ENCODE measurements at regions not wholly inside any gene's neighbourhood (a gene's known extent, or its start where the extent isn't known, plus 50 kb on each side); places are given as distances from the start of the nearest gene placed in this dataset.
"Not testable (repeated sequence)": the region's sequence is repeated elsewhere in the genome, so short reads cannot be mapped to it uniquely, and the experiment has no call there.

DNA sequence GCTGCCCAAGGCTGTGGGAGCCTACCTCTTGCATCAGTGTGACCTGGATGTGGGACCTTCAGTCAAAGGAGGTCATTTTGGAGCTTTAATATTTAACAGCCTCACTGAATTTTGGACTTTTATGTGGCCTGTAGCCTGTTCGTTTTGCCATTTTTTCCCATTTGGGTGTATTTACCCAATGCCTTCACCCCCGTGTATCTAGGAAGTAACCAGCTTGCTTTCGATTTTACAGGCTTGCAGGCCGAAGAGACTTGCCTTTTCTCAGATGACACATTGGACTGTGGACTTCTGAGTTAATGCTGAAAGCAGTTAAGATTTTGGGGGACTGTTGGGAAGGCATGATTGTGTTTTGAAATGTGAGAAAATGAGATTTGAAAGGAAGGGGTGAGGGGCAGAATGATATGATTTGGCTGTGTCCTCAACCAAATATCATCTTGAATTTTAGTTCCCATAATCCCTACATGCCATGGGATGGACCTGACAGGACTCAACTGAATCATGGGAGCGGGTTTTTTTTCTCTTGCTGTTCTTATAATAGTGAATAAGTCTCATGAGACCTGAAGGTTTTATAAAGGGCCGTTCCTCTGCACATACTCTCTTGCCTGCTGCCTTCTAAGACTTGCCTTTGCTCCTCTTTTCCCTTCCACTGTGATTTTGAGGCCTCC lies 324.6 kb downstream of the UBE2NL start:
- TF ChIP-seq CTCF (IDR thresholded peaks at IDR 0.05; ENCODE audit: low read length); EZH2 (optimal IDR thresholded peaks at IDR 0.05; ENCODE audit: low read depth, low read length); EZH2phosphoT487 (IDR thresholded peaks at IDR 0.05; ENCODE audit: low read length): not testable (repeated sequence)
